ENCODE measurements at regions not wholly inside any gene's neighbourhood (a gene's known extent, or its start where the extent isn't known, plus 50 kb on each side); places are given as distances from the start of the nearest gene placed in this dataset.

GRCh38 chr2:161059388-161059787 lies 100.8 kb upstream of the TANK start:
- H3K36me3 ChIP-seq (ENCODE audit: control insufficient read depth in 2 of 2, extremely low read depth in 1 of 2, insufficient read depth in 2 of 2, low read length in 2 of 2): no peaks in the 10 kb centered on the region
- H3K9ac ChIP-seq (ENCODE audit: control insufficient read depth, extremely low read depth, insufficient read depth, low read length): no peak overlapping the region
- no peak for FAIRE-seq
- H3K4me2 ChIP-seq (ENCODE audit: control insufficient read depth, extremely low read depth, insufficient read depth, low read depth, low read length): no peak overlapping the region
- peaks cover 6% of the 10 kb centered on the region for H3K4me1 ChIP-seq (ENCODE audit: control insufficient read depth, extremely low read depth, insufficient read depth, low read length)
- dilution Hi-C loops (cut with MboI; ENCODE audit: extremely low pct_ligation_motif_present, low sequenced_read_pairs): no loop called here
- H3K9me1 ChIP-seq (ENCODE audit: control insufficient read depth, extremely low read depth, insufficient read depth, low read length): no peaks in the 10 kb centered on the region
- no peaks in the 10 kb centered on the region for H3K79me2 ChIP-seq (ENCODE audit: control insufficient read depth, insufficient read depth, low read length)
- TF ChIP-seq CTCF (optimal IDR thresholded peaks at IDR 0.05 in 1 of 3, IDR thresholded peaks at IDR 0.05 in 1 of 3, conservative IDR thresholded peaks at IDR 0.05 in 1 of 3; ENCODE audit: extremely low read depth in 1 of 3, insufficient read depth in 2 of 3, low read length in 3 of 3): no peak
- no peak for TF ChIP-seq EZH2 (IDR thresholded peaks at IDR 0.05; ENCODE audit: low read length)
- no peaks in the 10 kb centered on the region for H4K20me1 ChIP-seq (ENCODE audit: control insufficient read depth, extremely low read depth, insufficient read depth, low read length)
- no peak overlapping the region for H2AFZ ChIP-seq (ENCODE audit: control insufficient read depth, low read length)
- no peak overlapping the region for H3K27ac ChIP-seq (ENCODE audit: control insufficient read depth, insufficient read depth, low read length)
- H3K9me3 ChIP-seq (ENCODE audit: control insufficient read depth, low read depth, low read length): no peaks in the 10 kb centered on the region
- no peak overlapping the region for H3K4me3 ChIP-seq (ENCODE audit: control insufficient read depth in 2 of 3, extremely low read depth in 1 of 3, insufficient read depth in 2 of 3, low read depth in 1 of 3, low read length in 3 of 3)
- DNase-seq (ENCODE audit: low read depth, low spot score): no peak
- H3K27me3 ChIP-seq (ENCODE audit: control insufficient read depth, extremely low read depth, insufficient read depth, low read length): no peaks in the 10 kb centered on the region

- Histone ChIP-seq H3K4me1 (ENCODE audit: control insufficient read depth, extremely low read depth, insufficient read depth, low read length) (peaks cover 6% of the 10 kb centered on the region), H3K9me3 (ENCODE audit: control insufficient read depth, low read depth, low read length) (no peaks in the 10 kb centered on the region), H3K9me1 (ENCODE audit: control insufficient read depth, extremely low read depth, insufficient read depth, low read length) (no peaks in the 10 kb centered on the region), H2AFZ (ENCODE audit: control insufficient read depth, low read length) (no peak overlapping the region), H3K9ac (ENCODE audit: control insufficient read depth, extremely low read depth, insufficient read depth, low read length) (no peak overlapping the region), H3K4me2 (ENCODE audit: control insufficient read depth, extremely low read depth, insufficient read depth, low read depth, low read length) (no peak overlapping the region), H3K79me2 (ENCODE audit: control insufficient read depth, insufficient read depth, low read length) (no peaks in the 10 kb centered on the region), H3K27me3 (ENCODE audit: control insufficient read depth, extremely low read depth, insufficient read depth, low read length) (no peaks in the 10 kb centered on the region), H4K20me1 (ENCODE audit: control insufficient read depth, extremely low read depth, insufficient read depth, low read length) (no peaks in the 10 kb centered on the region), H3K27ac (ENCODE audit: control insufficient read depth, insufficient read depth, low read length) (no peak overlapping the region), H3K36me3 (ENCODE audit: control insufficient read depth in 2 of 2, extremely low read depth in 1 of 2, insufficient read depth in 2 of 2, low read length in 2 of 2) (no peaks in the 10 kb centered on the region), H3K4me3 (ENCODE audit: control insufficient read depth in 2 of 3, extremely low read depth in 1 of 3, insufficient read depth in 2 of 3, low read depth in 1 of 3, low read length in 3 of 3) (no peak overlapping the region)
- TF ChIP-seq CTCF (optimal IDR thresholded peaks at IDR 0.05 in 1 of 3, IDR thresholded peaks at IDR 0.05 in 1 of 3, conservative IDR thresholded peaks at IDR 0.05 in 1 of 3; ENCODE audit: extremely low read depth in 1 of 3, insufficient read depth in 2 of 3, low read length in 3 of 3) (no peak), EZH2 (IDR thresholded peaks at IDR 0.05; ENCODE audit: low read length) (no peak)
- FAIRE-seq: no peak
- DNase-seq (ENCODE audit: low read depth, low spot score): no peak
- dilution Hi-C loops (cut with MboI; ENCODE audit: extremely low pct_ligation_motif_present, low sequenced_read_pairs): no loop called here
These were observed 98.4 kb upstream of the TANK start for GRCh38 chr2:161061786-161062185.

Measured in keratinocyte (primary cell).